CD4-positive, alpha-beta T cell treated with Interleukin-2 at 100 ng/mL for 4 hours (primary cell): ENCODE measurements at regions not wholly inside any gene's neighbourhood (a gene's known extent, or its start where the extent isn't known, plus 50 kb on each side); places are given as distances from the start of the nearest gene placed in this dataset.
A peak's percentile ranks its signal among the peaks of the same experiment; 100 is the strongest.
"Not testable (repeated sequence)": the region's sequence is repeated elsewhere in the genome, so short reads cannot be mapped to it uniquely, and the experiment has no call there.

ENCODE experiments used
- DNase-seq: peaks from one replicate; pipeline ENCODE4 v3.0.0-alpha.2; 2020; ENCODE audit warnings: low spot score

DNA sequence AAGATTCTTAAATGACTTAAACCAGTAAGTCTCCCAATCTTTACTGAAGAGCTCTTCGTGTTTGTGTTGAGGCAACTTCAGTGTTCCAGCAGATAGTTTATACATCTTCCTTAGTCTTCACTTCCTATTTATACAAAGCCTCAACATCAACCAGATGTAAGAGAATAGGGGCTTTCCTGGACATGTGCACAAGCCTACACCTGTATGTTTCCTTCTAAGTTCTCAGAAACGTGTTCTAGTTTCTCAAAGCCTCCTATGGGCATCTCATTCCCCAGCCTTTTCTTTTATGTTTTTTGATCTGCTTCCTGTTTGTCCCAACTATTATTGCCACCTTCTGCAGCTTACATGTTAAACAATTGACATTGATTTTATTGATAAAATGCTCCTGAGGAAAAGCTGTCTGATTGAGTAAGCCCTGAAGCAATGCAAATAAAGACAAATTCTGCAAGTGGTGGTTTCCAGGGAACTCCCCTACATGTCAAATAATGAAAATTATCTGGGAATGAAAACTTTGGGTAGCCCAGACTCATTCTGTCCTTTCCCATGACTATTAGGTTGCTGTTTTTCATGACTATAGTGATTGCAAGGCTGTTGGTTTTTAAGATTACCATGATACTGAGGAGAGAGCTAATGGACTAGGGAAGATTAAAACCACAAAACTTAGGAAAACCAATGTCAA, 663.3 kb upstream of the ACVR2A start:
- DNase-seq = peak; percentile 12

DNA sequence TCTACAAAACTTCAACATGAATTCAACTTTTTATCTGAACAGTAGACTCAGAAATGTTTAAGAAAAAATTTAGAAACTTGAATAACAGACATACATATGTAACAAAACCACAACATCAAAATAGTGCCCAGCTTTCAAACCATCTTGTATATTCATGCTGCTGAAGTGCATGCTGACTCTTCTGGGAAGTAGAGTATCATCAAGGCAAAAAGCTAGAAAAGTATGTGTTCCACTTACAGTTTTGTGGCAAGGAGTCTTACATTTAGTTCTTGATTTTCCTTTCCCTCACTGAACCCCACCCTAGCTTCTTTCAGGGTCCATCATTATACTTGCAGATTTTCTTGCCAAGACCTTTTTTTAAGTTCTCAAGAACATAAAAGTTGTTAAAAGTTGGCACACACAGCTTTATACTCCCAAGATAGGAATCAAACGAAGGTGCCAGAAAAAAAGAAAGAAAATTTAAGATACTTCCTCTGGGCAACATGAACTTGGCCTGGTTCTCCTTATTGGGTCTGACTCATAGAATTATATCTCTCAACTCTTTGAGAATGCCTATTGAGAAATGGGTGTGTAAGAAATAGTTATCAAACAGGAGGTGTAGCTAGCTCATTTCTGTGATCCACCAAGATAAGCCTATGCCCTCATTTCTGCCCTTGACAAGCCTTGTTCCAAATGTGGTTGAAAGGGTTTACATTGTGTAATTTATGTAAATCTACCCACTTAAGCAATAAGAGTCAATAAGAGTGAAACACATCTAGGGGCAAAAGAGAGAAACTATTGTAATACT, 667.6 kb upstream of the ACVR2A start:
- DNase-seq = no peak

DNA sequence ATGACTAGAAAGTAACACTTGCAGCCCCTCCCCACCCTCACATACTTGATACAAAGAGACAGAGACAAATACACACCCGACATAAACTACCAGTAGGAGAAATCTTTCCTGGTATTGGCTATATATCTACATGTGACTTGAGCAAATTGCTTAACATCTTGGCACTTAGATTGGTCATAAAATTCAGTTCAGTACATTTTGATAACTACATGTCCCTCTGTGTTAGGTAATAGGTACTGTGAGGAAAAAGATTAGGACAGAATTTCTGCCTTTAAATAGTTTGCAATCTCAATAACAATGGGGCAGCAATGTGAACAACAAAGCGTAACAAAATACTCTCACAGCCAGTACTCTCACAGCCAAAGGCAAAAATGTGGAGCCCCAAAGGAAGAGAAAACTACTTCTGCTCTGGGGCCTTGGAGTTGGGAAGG, 670.0 kb upstream of the ACVR2A start:
- no peak for DNase-seq

DNA sequence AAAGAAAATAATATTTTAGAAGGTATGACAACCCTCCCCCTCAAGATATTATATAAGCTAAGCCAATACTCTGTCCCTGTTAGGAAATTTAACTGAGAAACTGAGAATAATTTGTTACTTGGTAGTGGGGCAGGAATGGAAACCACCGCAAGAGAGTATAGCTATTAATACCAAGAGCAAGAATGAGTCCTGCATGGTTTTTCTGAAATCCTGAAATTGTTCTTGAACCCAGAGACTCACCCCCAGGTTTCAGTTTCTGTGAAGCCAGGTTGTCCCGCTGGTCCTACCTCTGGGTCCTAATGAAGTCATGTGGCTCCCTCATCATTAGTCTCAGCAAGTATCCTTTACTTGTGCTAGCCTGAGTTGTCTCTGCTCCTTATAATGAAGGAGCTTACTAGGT, 671.0 kb upstream of the ACVR2A start:
- DNase-seq = no peak

DNA sequence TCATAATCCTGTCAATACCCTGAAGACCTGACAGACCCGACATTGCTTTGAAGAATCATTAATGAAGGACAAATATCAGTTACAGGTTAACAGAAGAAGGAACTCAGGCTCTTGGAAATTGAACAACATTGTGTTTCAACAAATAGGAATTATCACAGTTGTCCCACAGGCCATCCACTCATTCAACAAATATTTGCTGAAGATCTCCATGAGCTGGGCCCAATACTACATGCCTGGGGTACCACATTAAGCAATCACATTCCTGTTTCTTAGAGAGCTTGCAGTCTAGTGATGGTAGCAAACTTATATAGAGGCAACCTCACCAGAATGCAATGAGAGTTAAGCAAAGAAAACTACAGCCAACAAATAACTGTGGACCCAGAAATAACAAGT, 671.6 kb upstream of the ACVR2A start:
- DNase-seq = no peak

DNA sequence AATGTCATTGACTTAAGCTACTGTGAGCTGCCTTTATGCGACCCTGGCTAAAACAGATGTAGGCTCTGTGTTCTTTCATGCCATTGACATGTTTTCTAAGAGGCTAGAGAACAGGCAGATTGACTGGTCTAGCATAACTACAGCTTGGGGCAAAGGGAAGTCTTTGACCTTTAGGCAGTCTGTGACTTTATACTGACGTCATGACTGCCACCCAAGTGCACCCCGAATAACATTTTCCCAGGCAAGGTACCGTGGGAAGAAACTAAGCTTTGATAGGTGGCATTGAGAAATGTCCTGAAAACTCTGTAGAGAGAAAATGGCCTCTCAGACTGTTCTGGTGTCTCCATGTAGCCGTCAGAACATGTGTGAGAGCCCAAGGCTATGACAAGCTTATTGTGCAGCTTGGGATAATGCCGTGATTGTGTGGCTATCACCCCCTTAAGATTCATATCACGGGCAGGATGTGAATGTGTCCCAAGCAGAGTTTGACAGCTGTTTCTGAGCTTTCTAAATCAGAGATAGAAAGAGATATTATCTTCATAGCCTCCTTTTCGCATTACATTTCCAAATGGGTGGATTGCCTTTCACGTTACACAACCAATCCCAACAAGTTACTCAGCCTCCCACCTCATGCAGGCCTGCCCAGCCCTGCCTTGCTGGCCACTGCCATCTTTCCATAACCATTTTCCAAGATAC, 672.2 kb upstream of the ACVR2A start:
- no peak for DNase-seq

DNA sequence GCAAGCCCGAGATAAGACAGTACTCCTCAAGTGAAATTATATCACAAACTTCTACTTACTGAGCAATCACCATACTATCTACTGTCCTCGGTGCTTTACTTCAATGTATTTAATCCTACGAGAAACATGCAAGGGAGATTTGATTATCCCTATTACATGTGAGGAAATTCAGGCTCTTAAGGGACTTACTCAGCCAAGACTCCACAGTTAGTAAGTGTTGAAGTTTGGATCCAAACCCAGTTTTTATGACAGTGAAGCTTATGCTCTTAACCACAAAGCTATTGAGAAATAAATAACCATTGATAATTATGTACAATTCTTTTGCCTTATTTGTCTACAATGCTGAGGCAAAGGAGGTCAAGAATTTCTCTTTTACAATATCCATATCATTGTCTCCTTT, 672.9 kb upstream of the ACVR2A start:
- no peak for DNase-seq

DNA sequence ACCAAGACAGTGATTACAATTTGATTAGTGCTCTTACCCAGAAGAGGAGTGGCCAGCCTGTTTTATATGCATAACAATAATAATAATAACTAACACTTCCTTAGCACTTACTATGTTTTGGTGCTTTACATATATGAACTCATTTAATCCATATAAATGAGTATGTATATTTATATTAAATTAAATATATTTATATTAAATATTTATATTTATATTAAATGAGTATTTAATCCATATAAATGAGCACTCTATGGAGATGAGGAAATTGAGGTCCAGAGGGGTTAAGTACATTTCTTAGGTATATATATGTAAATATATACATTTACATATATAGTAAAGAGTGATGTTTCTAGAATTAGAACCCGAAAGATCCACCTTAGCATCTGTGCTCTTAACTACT, 673.9 kb upstream of the ACVR2A start:
- no peak for DNase-seq

DNA sequence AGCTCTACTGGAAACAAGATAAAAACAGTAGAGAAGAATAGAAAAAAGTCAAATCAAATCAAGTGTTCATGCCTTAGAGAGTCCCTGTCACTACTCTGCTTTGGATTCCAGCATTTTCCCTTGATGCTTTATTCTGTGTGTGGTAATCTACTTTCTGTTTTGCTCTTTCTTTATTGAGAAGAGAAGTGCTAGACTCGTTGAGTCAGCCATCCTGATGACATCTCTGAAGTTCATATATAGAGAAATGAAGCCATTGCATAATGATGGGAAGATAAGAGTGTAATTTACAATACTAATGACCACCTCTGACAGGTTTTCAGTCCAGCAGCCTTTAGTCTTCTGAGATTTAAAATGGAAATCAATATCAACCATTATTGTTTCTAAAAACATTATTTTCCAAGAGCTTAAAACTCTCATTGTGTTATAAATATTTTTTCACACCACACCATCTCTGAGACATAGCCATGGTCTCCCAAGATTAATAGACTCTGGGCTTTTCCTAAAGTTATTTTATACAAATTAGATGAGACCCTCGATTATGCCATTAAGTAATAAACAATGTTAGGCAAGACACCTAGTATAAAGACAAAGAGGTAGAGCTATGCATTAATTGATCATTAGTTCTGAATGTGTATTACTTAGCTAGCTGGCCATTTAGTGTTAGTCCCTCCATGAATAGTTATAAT, 679.0 kb upstream of the ACVR2A start:
- DNase-seq = no peak

DNA sequence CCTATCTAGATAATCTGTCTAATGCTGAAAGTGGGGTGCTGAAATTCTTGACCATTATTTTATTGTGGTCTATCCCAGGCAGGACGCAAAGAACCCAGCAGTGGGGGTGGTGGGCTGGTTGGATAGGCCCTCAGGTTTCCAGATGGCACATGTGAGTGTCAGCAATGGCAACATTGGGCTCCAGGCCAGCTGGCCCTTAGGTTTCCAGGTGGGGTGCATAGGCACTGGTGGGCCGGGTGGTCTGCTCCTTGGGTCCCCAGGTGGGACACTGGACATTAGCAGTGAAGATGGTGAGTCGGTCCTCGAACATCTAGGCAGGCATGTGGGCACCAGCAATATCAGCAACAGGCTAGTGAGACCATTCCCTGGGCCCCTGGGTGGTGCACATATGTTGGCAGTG, 680.3 kb upstream of the ACVR2A start:
- DNase-seq = no peak

DNA sequence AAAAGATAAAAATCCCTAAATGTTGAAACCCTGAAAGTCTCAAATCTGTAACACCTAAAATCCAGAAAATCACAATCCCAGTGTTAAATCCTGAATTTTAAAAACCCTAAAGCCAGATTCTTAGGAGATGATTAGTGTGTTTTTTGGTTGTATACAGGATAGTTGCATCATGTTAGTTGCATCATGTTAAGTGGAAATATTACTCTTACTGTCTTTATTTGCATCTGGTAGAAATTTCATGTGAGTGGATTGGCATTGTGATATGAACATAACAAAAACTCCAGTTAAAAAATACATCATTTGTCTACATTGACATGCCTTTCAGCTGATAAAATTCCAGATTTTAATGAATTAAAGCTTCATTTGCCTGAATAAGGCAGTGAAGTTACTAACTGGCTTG, 683.1 kb upstream of the ACVR2A start:
- DNase-seq = no peak

DNA sequence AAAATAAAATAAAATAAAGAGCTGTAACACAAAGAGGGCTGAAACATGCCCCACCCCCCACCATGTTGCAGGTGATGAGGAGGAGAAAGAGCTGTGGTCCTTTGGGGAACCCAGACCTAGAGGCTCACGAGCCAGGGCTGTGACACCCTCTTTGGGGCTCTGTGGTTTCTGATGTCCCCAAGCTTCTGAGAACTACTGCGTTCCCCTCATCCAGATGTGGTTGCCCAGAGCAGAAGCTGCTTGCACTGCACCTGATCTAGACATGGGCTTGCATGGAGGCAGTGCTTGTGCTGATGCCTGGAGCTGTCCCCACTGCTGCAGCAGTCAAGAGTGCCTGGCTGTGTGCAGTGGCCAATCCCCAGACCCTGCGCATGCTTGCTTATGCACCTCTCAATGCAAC, 687.9 kb upstream of the ACVR2A start:
- DNase-seq = no peak

DNA sequence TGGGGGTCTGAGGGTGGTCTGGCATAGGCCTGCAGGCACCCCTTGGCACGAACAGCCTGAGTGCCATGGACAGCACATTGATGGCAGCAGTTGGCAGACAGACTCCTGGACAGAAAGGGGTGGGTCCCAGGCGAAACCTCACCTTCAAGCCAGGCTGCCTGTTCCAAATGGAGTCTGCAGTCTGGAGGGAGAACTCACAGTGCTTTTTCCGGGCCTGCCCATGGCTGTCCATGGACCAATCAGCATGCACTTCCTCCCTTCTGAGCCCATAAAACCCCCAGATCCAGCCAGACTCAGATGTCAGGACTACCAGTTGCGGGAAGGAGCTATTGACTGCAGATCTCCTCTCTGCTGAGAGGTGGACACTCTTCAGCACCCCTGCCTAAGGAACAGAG, 694.6 kb upstream of the ACVR2A start:
- no peak for DNase-seq

DNA sequence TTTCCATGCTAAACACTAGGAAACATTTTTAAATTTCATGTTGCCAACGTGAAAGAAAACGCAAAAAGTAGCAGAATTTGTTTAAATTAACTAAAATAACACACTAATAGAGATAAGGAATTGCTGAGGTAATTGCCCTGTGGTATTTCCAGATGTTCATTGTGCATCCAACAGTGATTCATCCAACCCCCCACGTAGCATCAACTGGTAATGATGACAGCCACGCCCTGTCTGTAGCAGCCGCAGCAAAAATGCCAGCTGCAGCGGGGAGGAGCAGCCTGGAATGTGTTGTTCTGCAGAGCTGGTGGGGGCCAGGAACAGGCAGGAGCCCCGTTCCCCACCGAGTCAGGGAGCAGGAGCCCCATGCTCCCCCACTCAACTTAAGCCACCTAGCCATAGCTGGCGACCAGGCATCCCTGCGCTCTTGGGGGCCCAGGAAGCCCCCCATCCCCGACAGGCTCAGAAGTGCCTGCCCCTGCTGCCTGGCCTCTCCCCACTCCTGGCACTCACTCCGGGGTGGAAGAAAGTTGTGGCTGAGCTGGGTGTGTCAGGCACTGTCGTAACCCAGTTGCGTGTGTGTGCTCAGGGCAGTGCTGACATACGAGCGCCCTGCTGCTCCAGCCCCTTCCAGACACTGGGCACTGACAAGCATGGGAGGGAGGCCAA, 695.1 kb upstream of the ACVR2A start:
- no peak for DNase-seq

DNA sequence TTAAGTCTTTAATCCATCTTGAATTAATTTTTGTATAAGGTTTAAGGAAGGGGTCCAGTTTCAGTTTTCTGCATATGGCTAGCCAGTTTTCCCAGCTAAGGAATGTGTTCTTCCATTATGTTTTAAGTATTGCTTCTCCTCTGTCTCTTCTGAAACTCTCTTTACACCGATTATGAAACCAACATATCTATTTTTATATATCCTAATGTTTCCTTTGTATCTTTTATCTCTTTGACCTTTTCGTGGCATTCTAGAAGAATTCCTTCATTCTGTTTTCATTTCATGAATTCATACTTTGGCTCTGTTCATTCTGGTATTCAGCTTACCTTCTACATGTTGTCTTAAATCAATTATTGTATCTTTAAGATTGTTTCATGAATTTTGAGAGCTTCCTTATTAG, 697.0 kb upstream of the ACVR2A start:
- DNase-seq = no peak

DNA sequence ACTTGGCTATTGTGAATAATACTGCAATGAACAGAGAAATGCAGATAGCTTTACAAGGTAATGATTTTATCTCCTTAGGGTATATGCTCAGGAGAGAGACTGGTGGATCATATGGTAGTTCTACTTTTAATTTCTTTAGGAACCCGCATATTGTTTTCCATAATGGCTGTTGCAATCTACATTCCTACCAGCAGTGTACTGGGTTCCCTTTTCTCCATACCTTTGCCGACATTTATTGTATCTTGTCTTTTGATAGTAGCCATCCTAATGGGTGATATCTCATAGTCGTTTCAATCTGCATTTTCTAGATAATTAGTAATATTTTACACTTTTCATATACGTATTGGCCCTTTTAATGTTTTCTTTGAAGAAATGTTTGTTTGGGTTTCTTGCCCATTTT, 702.9 kb upstream of the ACVR2A start:
- no peak for DNase-seq

DNA sequence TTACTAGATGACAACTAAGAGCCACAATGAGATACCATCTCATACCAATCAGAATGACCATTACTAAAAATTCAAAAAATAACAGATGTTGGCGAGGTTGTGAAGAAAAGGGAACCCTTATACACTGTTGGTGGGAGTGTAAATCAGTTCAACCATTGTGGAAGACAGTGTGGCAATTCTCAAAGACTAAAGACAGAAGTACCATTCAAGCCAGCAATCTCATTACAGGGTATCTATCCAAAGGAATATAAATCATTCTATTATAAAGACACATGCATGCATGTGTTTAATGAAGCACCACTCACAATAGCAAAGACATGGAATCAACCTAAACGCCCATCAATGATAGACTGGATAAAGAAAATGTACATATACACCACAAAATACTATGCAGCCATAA, 705.1 kb upstream of the ACVR2A start:
- not testable (repeated sequence) for DNase-seq

DNA sequence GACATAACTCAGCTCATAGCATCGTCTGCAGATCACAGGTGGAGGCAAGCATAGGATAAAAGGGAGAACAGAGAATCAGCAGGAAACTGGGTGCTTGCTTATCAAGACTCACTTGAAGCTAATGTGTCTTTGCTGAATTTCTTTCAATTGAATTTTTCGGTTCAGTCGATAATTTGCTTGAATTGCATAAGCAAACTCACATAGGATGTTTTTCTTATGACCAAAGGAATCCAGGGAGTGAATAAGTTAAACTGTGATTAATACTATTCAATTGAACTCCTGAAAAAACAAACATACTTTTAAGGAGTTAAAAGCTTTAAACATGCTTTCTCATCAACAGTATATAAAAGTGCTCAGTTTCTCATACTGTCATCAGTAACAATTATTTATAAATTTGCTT, 707.1 kb upstream of the ACVR2A start:
- DNase-seq = no peak

DNA sequence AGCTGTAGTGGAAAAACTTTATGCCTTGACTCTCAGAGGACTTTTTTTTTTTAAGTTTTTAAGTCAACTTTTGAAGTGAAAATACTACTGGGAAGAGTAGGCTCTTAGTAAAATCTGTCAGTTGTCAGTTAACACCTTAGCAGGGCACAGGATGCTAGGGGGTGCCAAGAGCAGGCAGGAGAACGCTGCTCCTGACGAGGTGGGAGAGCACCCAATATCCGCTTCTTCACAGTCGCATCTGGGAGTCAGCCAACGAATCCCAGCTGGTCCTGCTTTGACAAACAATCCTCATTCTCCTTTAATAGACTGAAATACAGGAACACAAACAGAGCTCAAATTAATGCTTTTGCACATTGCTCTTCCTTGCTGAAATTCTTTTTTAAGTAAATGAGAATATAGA, 709.5 kb upstream of the ACVR2A start:
- no peak for DNase-seq

DNA sequence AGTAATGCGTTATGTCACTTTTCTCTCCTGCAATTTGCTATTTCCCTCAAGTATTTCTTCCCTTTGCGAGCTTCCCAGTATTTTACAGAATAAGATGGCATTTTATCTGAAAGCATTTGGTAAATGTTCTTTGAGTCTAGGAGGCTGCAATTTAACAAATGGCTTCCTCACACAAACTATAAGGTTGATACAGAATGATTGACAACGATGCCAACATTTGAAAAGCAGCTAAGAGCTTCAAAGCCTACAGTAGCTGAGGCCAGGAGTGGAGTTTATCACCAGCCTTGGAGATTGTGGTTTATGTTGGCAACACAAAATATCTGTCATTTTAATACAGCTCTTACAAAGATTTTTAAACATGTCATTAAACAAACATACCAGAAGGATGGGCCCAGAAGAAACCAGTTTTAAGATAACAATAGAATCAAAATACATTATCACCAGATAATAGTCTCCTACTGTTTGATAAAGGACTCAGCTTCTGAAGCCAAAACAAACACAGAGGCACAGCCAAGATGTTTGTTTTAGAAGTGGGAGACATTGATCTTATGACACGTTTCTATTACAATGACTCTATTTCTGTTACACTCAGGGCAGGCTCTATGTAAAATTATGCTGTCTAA, 711.4 kb upstream of the ACVR2A start:
- no peak for DNase-seq

DNA sequence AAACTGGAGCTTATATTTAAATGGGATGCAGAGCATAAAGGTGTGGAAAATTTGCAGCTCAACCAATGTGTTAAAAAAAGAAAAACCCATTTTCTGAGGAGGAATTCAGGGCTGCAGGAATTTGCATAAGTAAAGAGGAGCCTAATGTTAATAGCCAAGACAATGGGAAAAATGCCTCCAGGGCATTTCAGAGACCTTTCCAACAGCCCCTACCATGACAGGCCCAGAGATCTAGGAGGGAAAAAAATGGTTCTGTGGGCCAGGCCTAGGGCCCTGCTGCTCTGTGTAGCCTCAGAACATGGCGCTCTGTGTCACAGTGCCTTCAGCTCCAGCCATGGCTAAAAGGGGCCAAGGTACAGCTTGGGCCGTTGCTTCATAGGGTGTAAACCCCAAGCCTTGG, 719.7 kb upstream of the ACVR2A start:
- no peak for DNase-seq

DNA sequence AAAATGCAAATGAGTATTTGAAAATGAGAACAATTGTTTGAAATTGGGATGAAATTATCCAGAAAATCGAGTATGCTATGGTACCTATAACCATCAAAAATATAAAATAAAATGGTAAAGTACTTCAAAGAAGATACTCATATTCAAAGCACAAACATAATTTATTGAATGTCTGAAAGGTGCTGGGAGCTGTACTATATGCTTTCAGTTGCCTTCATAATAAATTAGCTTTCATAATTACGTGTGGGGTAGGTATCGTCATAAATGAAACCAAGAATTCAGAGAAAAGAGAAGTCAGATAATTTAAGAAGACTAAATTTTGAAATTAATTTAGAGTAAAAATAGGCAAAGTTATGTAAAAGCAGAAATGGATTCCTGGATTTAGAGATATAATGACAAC, 721.9 kb upstream of the ACVR2A start:
- DNase-seq = no peak
